GM12873 (cell line): ENCODE measurements at regions not wholly inside any gene's neighbourhood (a gene's known extent, or its start where the extent isn't known, plus 50 kb on each side); places are given as distances from the start of the nearest gene placed in this dataset.

Experiments used
- TF ChIP-seq, protein P1 (sequence below): IDR thresholded peaks from 2 replicates; pipeline ENCODE4 v1.5.1; 2012; ENCODE audit warnings: low read depth, mild to moderate bottlenecking, moderate library complexity, low read length, control low read depth; ENCODE audit not compliant: insufficient read depth; ENCODE audit errors: missing control alignments

DNA sequence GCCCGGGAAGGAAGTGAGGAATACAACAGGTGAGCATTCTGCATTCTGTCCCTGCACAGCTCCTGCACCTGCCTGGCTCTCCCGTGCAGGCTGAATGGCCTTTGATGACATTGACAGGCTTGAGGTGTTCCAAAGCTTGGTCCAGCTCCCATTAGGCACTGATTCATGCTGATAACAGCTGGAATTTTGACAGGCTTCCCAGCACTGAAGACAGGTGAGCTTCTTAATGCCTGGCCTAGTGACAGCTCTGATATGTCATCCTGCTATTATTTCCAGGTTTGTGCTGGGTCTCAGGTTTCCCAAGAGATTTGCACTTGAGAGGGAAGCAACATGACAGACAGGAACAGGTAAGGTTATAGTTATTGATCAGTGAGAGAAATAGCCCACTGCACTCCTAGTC lies 58.0 kb upstream of the MTNR1B start:
- TF ChIP-seq, protein P1, sequence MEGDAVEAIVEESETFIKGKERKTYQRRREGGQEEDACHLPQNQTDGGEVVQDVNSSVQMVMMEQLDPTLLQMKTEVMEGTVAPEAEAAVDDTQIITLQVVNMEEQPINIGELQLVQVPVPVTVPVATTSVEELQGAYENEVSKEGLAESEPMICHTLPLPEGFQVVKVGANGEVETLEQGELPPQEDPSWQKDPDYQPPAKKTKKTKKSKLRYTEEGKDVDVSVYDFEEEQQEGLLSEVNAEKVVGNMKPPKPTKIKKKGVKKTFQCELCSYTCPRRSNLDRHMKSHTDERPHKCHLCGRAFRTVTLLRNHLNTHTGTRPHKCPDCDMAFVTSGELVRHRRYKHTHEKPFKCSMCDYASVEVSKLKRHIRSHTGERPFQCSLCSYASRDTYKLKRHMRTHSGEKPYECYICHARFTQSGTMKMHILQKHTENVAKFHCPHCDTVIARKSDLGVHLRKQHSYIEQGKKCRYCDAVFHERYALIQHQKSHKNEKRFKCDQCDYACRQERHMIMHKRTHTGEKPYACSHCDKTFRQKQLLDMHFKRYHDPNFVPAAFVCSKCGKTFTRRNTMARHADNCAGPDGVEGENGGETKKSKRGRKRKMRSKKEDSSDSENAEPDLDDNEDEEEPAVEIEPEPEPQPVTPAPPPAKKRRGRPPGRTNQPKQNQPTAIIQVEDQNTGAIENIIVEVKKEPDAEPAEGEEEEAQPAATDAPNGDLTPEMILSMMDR = no peak

GRCh38 chr11:92915551-92915950 lies 53.9 kb upstream of the MTNR1B start:
- TF ChIP-seq, protein P1 = no peak

- TF ChIP-seq, protein P1 = no peak
Observed at GRCh38 chr11:92916299-92916698, 53.2 kb upstream of the MTNR1B start.

DNA sequence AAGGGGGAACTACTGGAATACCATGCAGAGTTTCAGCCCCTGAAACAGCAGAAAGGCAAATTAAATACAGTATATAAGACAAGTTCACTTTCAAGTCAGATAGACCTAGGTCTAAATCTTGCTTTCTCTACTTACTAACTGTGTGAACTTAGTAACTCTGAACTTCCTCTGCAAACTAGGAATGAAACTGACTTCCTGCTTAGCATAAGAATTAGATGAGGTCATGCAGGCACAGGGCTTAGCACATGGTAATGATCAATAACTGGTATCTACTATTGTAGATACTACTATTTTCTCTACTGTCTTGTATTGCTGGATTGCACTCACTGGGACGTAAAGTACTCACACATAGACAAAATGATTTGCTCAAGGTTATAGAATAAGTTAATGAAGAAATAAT lies 51.5 kb upstream of the MTNR1B start:
- TF ChIP-seq, protein P1 = no peak

- TF ChIP-seq, protein P1 = no peak
Observed at GRCh38 chr11:92919048-92919447, 50.4 kb upstream of the MTNR1B start.
